ENCODE measurements at regions not wholly inside any gene's neighbourhood (a gene's known extent, or its start where the extent isn't known, plus 50 kb on each side); places are given as distances from the start of the nearest gene placed in this dataset.

DNA sequence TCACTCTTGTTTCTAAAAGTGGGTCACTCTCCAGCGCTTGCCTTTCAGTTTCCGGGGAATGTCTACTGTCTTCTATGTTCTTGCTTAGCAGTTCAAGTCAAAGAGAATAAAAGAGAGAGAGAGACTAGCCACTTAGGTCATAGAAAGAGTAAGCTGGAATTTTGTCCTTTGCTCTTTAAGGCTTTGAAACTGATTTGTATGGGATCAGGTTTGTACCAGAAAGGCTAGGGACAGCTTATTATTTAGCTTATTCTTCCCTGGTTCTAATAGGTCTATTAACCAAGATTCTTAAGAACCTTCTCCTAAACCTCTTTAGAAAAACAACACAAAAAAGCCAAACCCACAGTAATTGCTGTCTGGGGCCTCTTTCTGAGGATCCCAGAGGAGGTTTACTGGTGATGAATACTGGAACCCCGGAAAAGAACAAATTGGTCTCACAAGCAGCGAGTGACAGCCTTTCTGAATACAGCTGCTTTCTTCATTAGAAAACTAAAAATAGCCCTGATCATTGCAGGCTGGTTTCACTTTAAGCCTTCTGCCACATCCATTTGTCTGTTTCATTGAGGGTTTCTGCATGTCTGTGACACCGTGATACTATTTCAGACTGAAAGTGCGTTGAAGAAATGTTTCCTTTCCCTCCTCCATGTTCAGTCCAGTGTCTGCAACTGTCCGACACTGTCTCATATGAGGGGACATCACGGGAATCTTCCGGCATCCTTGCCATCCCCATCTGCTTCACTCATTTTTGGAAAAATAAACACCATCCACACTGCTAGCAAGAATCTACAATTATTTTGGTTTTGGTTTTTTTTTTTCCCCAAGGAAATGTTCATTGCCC lies 75.1 kb upstream of the ATXN1 start:
- TF ChIP-seq, protein P1, sequence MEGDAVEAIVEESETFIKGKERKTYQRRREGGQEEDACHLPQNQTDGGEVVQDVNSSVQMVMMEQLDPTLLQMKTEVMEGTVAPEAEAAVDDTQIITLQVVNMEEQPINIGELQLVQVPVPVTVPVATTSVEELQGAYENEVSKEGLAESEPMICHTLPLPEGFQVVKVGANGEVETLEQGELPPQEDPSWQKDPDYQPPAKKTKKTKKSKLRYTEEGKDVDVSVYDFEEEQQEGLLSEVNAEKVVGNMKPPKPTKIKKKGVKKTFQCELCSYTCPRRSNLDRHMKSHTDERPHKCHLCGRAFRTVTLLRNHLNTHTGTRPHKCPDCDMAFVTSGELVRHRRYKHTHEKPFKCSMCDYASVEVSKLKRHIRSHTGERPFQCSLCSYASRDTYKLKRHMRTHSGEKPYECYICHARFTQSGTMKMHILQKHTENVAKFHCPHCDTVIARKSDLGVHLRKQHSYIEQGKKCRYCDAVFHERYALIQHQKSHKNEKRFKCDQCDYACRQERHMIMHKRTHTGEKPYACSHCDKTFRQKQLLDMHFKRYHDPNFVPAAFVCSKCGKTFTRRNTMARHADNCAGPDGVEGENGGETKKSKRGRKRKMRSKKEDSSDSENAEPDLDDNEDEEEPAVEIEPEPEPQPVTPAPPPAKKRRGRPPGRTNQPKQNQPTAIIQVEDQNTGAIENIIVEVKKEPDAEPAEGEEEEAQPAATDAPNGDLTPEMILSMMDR (IDR thresholded peaks at IDR 0.05) = no peak
- no peak for TF ChIP-seq ZFX (IDR thresholded peaks at IDR 0.05; ENCODE audit: borderline replicate concordance)
- no peak overlapping the region for H3K27ac ChIP-seq

DNA sequence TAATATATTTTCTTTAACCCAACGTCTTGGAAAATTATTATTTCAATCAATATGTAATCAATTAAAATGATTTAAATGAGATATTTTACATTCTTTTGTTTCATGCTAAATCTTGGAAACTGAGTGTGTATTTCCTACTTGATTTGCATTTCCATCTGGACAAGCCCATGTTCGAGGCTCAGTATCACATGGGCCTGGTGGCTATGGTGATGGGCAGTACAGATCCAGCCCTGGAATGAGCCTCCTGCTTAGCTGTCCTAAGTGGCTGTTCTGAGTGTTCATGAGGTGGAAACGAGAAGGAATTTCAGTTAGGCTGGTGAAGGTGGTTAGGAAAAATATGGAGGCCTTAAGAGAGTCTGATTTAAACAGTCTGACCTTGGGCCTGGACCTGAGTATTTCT lies 73.0 kb upstream of the ATXN1 start:
- TF ChIP-seq, protein P1 (IDR thresholded peaks at IDR 0.05) = no peak
- TF ChIP-seq ZFX (IDR thresholded peaks at IDR 0.05; ENCODE audit: borderline replicate concordance) = no peak
- no peak overlapping the region for H3K27ac ChIP-seq

DNA sequence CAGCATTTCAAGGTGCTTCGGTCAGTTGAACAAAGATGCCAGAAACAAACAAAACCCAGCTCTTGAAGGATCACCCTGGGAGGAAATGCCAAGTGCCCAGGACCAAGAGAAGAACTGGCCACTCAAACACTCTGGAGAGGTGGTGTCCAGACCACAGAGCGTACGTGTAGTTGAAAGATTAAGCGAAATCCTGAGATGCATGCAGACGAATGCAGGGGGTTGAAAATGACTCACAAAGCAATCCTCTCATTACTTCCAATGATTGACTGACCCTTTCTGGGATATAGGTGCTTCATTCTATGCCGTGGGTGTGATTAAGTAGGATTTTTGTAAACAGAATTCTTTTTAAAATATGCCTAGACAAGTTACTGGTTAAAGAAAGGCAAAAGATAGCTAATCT lies 71.5 kb upstream of the ATXN1 start:
- TF ChIP-seq ZFX (IDR thresholded peaks at IDR 0.05; ENCODE audit: borderline replicate concordance) = no peak
- TF ChIP-seq, protein P1 (IDR thresholded peaks at IDR 0.05) = no peak
- no peak overlapping the region for H3K27ac ChIP-seq

DNA sequence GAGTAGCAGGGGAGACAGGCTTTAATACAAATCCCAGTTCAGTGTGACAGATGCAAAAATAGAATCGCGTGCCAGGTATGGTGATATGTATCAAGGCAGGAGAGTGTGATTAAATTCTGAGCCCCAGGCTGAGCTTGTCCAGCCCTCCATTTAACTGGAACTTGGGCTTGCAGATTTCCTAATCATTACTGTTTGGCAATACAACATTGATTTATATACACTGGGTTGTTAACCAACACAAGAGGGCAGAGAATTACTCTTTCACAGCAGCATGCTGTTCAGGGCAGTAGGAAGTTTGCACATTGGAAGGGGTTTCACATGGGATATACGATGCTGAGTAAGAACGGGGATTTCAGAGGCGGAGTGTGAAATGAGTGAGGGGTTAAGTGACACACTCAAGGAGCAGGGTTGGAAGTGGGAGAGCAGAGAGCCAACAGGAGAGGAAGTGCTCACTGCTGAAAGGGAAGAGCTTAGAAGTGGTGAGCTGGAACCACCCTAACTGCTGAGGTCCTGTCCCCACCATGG lies 70.8 kb upstream of the ATXN1 start:
- TF ChIP-seq, protein P1 (IDR thresholded peaks at IDR 0.05) = no peak
- TF ChIP-seq ZFX (IDR thresholded peaks at IDR 0.05; ENCODE audit: borderline replicate concordance) = no peak

DNA sequence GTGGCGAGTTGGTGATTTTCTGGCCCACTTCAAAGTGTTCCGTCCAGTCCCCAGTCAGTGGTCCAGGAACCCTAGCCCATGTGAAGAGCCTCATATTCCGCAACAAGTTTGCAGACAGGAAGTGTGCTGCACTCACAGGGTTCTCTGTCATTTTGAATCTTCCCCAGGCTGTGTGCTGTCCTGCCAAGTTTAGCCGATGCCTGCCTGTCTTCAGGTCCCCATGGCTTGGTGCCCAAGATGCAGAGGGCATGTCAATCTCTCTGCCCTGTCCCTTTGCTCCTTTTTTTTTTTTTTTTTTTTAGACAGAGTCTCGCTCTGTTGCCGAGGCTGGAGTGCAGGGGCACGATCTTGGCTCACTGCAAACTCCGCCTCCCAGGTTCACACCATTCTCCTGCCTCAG lies 69.9 kb upstream of the ATXN1 start:
- TF ChIP-seq, protein P1 (IDR thresholded peaks at IDR 0.05) = no peak
- no peak for TF ChIP-seq ZFX (IDR thresholded peaks at IDR 0.05; ENCODE audit: borderline replicate concordance)
- no peak overlapping the region for H3K27ac ChIP-seq

More for the DNA sequence above, 70.8 kb upstream of the ATXN1 start:
- no peak overlapping the region for H3K27ac ChIP-seq

DNA sequence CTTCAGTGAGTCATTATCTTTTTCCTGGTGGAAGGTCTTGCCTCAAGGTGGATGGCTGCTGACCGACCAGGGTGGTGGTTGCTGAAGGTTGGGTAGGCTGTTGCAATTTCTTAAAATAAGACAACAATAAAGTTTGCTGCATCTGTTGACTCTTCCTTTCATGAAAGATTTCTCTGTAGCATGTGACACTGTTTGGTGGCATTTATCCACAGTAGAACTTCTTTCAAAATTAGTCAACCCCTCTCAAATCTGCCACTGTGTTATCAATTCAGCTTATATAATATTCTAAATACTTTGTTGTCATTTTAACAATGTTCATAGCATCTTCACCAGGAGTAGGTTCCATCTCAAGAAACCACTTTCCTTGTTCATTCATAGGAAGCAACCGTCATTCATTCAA lies 66.8 kb upstream of the ATXN1 start:
- H3K27ac ChIP-seq = no peak overlapping the region
- TF ChIP-seq, protein P1 (IDR thresholded peaks at IDR 0.05) = no peak

DNA sequence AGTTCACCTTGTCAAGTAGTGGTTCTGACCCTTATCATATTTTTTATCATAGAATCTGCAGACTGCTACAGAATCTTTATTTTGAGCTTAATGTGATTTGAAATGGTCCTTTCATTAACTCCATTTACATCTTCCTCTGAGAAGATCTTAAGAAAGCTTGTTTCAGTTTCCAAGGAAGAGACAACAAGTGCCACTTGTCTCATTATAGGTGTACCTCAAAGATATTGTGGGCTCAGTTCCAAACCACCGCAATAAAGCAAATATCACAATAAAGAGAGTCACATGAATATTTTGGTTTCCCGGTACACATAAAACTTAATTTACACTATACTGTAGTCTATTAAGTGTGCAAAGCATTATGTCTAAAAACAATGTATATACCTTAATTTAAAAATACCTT lies 66.4 kb upstream of the ATXN1 start:
- no peak for TF ChIP-seq ZFX (IDR thresholded peaks at IDR 0.05; ENCODE audit: borderline replicate concordance)
- TF ChIP-seq, protein P1 (IDR thresholded peaks at IDR 0.05) = no peak
- H3K27ac ChIP-seq = no peak overlapping the region

All from 22Rv1 (cell line).